ENCODE measurements at regions not wholly inside any gene's neighbourhood (a gene's known extent, or its start where the extent isn't known, plus 50 kb on each side); places are given as distances from the start of the nearest gene placed in this dataset.

- Histone ChIP-seq H3K36me3 (ENCODE audit: control insufficient read depth in 2 of 2, insufficient read depth in 2 of 2, low read length in 1 of 2) (no peaks in the 10 kb centered on the region), H4K20me1 (ENCODE audit: control insufficient read depth, insufficient read depth) (no peaks in the 10 kb centered on the region), H3K9me3 (replicated peaks; ENCODE audit: control insufficient read depth, insufficient read depth, low read length) (no peaks in the 10 kb centered on the region), H3K27ac (ENCODE audit: control insufficient read depth, insufficient read depth) (no peak overlapping the region), H3K4me2 (ENCODE audit: control insufficient read depth, insufficient read depth) (no peak overlapping the region), H3K9ac (ENCODE audit: control insufficient read depth, insufficient read depth, low read length) (no peak overlapping the region), H2AFZ (ENCODE audit: control insufficient read depth, low read depth, low read length) (no peak overlapping the region), H3K4me3 (no peak overlapping the region), H3K79me2 (ENCODE audit: control insufficient read depth, insufficient read depth, low read length) (no peaks in the 10 kb centered on the region), H3K4me1 (ENCODE audit: control insufficient read depth, insufficient read depth, low read length) (no peaks in the 10 kb centered on the region), H3K27me3 (replicated peaks in 1 of 2; ENCODE audit: control insufficient read depth in 2 of 2, insufficient read depth in 2 of 2, low read length in 1 of 2) (no peaks in the 10 kb centered on the region)
- ChIA-PET RAD21 (ENCODE audit: unreplicated experiment) (no interaction called here), CTCF (no interaction called here), SMC1A (ENCODE audit: uncharacterized antibody, unreplicated experiment) (no interaction called here), POLR2A (no interaction called here)
- FAIRE-seq (no peak), DNase-seq (ENCODE audit: low read depth, low spot score) (no peak), ATAC-seq (no peak)
- BruUV-seq (replicated peaks) = no TSS peak
- WGBS (ENCODE audit: insufficient coverage, insufficient replicate concordance, low lambda C conversion rate, missing lambda C conversion rate) = 39% methylated on average over 2 of the region's 2 CpGs
- TF ChIP-seq NFIC (IDR thresholded peaks at IDR 0.05; ENCODE audit: low read depth, low read length) (no peak), EED (IDR thresholded peaks at IDR 0.05; ENCODE audit: low read depth) (no peak), TCF3 (IDR thresholded peaks at IDR 0.05; ENCODE audit: borderline replicate concordance, insufficient read depth, low read depth, low read length) (no peak), KLF5 (IDR thresholded peaks at IDR 0.05; ENCODE audit: partially characterized antibody) (no peak), CREM (IDR thresholded peaks at IDR 0.05; ENCODE audit: low read depth) (no peak), KAT2A (conservative IDR thresholded peaks at IDR 0.05; ENCODE audit: control insufficient read depth, low read depth, low read length) (no peak), NFXL1 (IDR thresholded peaks at IDR 0.05; ENCODE audit: borderline replicate concordance) (no peak), ZBTB4 (CRISPR knock-in tag; IDR thresholded peaks at IDR 0.05) (no peak), RUNX3 (IDR thresholded peaks at IDR 0.05; ENCODE audit: low read length) (no peak), ATF7 (IDR thresholded peaks at IDR 0.05; ENCODE audit: low read depth) (no peak), SMARCA5 (IDR thresholded peaks at IDR 0.05) (no peak), SUPT20H (IDR thresholded peaks at IDR 0.05; ENCODE audit: borderline replicate concordance, control insufficient read depth, low read depth, low read length) (no peak), ESRRA (IDR thresholded peaks at IDR 0.05; ENCODE audit: low read length) (no peak)
- TF ChIP-seq, protein P1, sequence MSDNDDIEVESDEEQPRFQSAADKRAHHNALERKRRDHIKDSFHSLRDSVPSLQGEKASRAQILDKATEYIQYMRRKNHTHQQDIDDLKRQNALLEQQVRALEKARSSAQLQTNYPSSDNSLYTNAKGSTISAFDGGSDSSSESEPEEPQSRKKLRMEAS (IDR thresholded peaks at IDR 0.05; ENCODE audit: low read depth, low read length) = no peak
- intact Hi-C loops (cut with micrococcal nuclease; ENCODE audit: unreplicated experiment) = no loop called here
- in situ Hi-C loops (cut with MboI) = no loop called here
Observed at GRCh38 chr7:79529881-79530235, 76.4 kb upstream of the MAGI2 start.
